ENCODE measurements at regions not wholly inside any gene's neighbourhood (a gene's known extent, or its start where the extent isn't known, plus 50 kb on each side); places are given as distances from the start of the nearest gene placed in this dataset.

DNA sequence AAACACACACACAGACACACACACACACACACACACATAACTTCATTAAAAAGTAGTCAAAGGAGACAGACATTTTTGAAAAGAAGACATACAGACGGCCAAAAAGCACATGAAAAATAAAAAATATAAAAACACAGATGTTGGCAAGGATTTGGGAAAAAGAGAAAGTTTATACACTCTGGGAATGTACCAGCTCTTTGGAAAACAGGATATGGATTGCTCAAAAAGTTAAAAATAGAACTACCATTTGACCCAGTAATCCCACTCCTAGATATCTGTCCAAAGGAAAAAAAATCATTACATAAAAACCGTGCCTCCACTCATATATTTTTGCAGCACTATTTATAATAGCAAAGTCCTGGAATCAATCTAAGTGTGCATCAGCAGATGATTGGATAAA is 128.4 kb upstream of the C21orf91 start:
- no peak for TF ChIP-seq POLR2AphosphoS5 (IDR thresholded peaks at IDR 0.05)
- TF ChIP-seq, protein P1, sequence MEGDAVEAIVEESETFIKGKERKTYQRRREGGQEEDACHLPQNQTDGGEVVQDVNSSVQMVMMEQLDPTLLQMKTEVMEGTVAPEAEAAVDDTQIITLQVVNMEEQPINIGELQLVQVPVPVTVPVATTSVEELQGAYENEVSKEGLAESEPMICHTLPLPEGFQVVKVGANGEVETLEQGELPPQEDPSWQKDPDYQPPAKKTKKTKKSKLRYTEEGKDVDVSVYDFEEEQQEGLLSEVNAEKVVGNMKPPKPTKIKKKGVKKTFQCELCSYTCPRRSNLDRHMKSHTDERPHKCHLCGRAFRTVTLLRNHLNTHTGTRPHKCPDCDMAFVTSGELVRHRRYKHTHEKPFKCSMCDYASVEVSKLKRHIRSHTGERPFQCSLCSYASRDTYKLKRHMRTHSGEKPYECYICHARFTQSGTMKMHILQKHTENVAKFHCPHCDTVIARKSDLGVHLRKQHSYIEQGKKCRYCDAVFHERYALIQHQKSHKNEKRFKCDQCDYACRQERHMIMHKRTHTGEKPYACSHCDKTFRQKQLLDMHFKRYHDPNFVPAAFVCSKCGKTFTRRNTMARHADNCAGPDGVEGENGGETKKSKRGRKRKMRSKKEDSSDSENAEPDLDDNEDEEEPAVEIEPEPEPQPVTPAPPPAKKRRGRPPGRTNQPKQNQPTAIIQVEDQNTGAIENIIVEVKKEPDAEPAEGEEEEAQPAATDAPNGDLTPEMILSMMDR (IDR thresholded peaks at IDR 0.05): no peak

All from upper lobe of left lung (tissue), 4 donors.